DND-41 (cell line): ENCODE measurements at regions not wholly inside any gene's neighbourhood (a gene's known extent, or its start where the extent isn't known, plus 50 kb on each side); places are given as distances from the start of the nearest gene placed in this dataset.

Experiments
- ATAC-seq: fragments of 200-7000 bp; cut with Tn5 transposase; 3 replicates; pipeline ENCODE4 v1.9.1; 2021; ENCODE audit warnings: low read depth; ENCODE audit not compliant: insufficient read depth
- DNase-seq: peaks from one replicate; pipeline ENCODE4 v3.0.0-alpha.2; 2020
- H2AFZ ChIP-seq: 2 replicates; pipeline ENCODE4 v1.6.0; 2012; ENCODE audit warnings: low read depth, low read length
- H3K27ac ChIP-seq: 2 replicates; pipeline ENCODE4 v1.5.1; 2012; ENCODE audit warnings: low read length, inconsistent platforms
- H3K27me3 ChIP-seq: fragments of 200-600 bp; sonication (generic); 2 replicates; pipeline ENCODE4 v1.6.0; 2012; ENCODE audit warnings: low read length, mild to moderate bottlenecking, inconsistent platforms; ENCODE audit not compliant: insufficient read depth, poor library complexity
- H3K36me3 ChIP-seq: 2 replicates; pipeline ENCODE4 v1.5.1; 2012; ENCODE audit warnings: low read length, inconsistent platforms; ENCODE audit not compliant: insufficient read depth
- H3K4me1 ChIP-seq: 2 replicates; pipeline ENCODE4 v1.5.1; 2012; ENCODE audit warnings: mild to moderate bottlenecking, low read length; ENCODE audit not compliant: insufficient read depth
- H3K4me2 ChIP-seq: 2 replicates; pipeline ENCODE4 v1.6.0; 2012; ENCODE audit warnings: mild to moderate bottlenecking, moderate library complexity, low read length, inconsistent platforms; ENCODE audit not compliant: insufficient read depth
- H3K4me3 ChIP-seq, 2 experiments: fragments of 200-600 bp in 1 of 2; shearing (Covaris generic) in 1 of 2; 2 replicates each; pipeline ENCODE4 v1.5.1; 2012 to 2016; ENCODE audit warnings: inconsistent platforms in 2 of 2, low read length in 2 of 2, mild to moderate bottlenecking in 2 of 2, low read depth in 1 of 2, moderate library complexity in 1 of 2
- H3K79me2 ChIP-seq: 2 replicates; pipeline ENCODE4 v1.6.0; 2012; ENCODE audit warnings: low read length, inconsistent platforms; ENCODE audit not compliant: insufficient read depth
- H3K9ac ChIP-seq: 2 replicates; pipeline ENCODE4 v1.6.0; 2012; ENCODE audit warnings: low read depth, mild to moderate bottlenecking, inconsistent platforms, low read length, moderate library complexity
- H3K9me3 ChIP-seq: 2 replicates; pipeline ENCODE4 v1.5.1; 2012; ENCODE audit warnings: low read length, moderate library complexity, mild to moderate bottlenecking, inconsistent platforms; ENCODE audit not compliant: insufficient read depth, severe bottlenecking
- H4K20me1 ChIP-seq: 2 replicates; pipeline ENCODE4 v1.6.0; 2012; ENCODE audit warnings: low read length; ENCODE audit not compliant: insufficient read depth
- EZH2 ChIP-seq: IDR thresholded peaks from 3 replicates; pipeline ENCODE4 v1.6.1; 2012; ENCODE audit warnings: borderline replicate concordance, low read depth, mild to moderate bottlenecking, moderate library complexity, low read length, inconsistent platforms; ENCODE audit not compliant: severe bottlenecking
- TF ChIP-seq, protein P1 (sequence below): IDR thresholded peaks from 2 replicates; pipeline ENCODE4 v1.5.1; 2012; ENCODE audit warnings: borderline replicate concordance, low read length, moderate library complexity, mild to moderate bottlenecking; ENCODE audit not compliant: poor library complexity, severe bottlenecking; ENCODE audit errors: extremely low read depth

- Histone ChIP-seq H3K27ac (no peak overlapping the region), H3K9me3 (peaks cover 9% of the 10 kb centered on the region), H4K20me1 (no peaks in the 10 kb centered on the region), H3K36me3 (no peaks in the 10 kb centered on the region), H3K9ac (no peak overlapping the region), H2AFZ (no peak overlapping the region), H3K4me1 (no peaks in the 10 kb centered on the region), H3K79me2 (no peaks in the 10 kb centered on the region), H3K4me2 (no peak overlapping the region), H3K27me3 (no peaks in the 10 kb centered on the region), H3K4me3 (no peak overlapping the region)
- ATAC-seq, result no peak
- TF ChIP-seq, protein P1, sequence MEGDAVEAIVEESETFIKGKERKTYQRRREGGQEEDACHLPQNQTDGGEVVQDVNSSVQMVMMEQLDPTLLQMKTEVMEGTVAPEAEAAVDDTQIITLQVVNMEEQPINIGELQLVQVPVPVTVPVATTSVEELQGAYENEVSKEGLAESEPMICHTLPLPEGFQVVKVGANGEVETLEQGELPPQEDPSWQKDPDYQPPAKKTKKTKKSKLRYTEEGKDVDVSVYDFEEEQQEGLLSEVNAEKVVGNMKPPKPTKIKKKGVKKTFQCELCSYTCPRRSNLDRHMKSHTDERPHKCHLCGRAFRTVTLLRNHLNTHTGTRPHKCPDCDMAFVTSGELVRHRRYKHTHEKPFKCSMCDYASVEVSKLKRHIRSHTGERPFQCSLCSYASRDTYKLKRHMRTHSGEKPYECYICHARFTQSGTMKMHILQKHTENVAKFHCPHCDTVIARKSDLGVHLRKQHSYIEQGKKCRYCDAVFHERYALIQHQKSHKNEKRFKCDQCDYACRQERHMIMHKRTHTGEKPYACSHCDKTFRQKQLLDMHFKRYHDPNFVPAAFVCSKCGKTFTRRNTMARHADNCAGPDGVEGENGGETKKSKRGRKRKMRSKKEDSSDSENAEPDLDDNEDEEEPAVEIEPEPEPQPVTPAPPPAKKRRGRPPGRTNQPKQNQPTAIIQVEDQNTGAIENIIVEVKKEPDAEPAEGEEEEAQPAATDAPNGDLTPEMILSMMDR, result no peak
- TF ChIP-seq EZH2, result no peak
- no peak for DNase-seq
Measured at GRCh38 chr12:46504494-46504893, 131.9 kb upstream of the SLC38A2 start.

- Histone ChIP-seq H3K79me2 (no peaks in the 10 kb centered on the region), H3K27me3 (no peaks in the 10 kb centered on the region), H3K9me3 (peaks cover 9% of the 10 kb centered on the region), H3K36me3 (no peaks in the 10 kb centered on the region), H3K4me1 (no peaks in the 10 kb centered on the region), H3K4me2 (no peak overlapping the region), H4K20me1 (no peaks in the 10 kb centered on the region), H2AFZ (no peak overlapping the region), H3K27ac (no peak overlapping the region), H3K4me3 (no peak overlapping the region), H3K9ac (no peak overlapping the region)
- TF ChIP-seq, protein P1, result no peak
- no peak for TF ChIP-seq EZH2
- no peak for ATAC-seq
- no peak for DNase-seq
Measured at GRCh38 chr12:46503637-46504175, 131.1 kb upstream of the SLC38A2 start.

GRCh38 chr12:46500673-46501072 lies 128.1 kb upstream of the SLC38A2 start:
- no peak for TF ChIP-seq EZH2
- TF ChIP-seq, protein P1, result no peak
- ATAC-seq (no peak), DNase-seq (no peak)
- peaks cover 6% of the 10 kb centered on the region for H3K9me3 ChIP-seq
- no peaks in the 10 kb centered on the region for H4K20me1 ChIP-seq
- no peak overlapping the region for H3K9ac ChIP-seq
- no peaks in the 10 kb centered on the region for H3K79me2 ChIP-seq
- H3K4me3 ChIP-seq, result no peak overlapping the region
- H3K27ac ChIP-seq, result no peak overlapping the region
- H3K4me2 ChIP-seq, result no peak overlapping the region
- no peaks in the 10 kb centered on the region for H3K4me1 ChIP-seq
- H3K36me3 ChIP-seq, result no peaks in the 10 kb centered on the region
- no peak overlapping the region for H2AFZ ChIP-seq
- H3K27me3 ChIP-seq, result no peaks in the 10 kb centered on the region

DNA sequence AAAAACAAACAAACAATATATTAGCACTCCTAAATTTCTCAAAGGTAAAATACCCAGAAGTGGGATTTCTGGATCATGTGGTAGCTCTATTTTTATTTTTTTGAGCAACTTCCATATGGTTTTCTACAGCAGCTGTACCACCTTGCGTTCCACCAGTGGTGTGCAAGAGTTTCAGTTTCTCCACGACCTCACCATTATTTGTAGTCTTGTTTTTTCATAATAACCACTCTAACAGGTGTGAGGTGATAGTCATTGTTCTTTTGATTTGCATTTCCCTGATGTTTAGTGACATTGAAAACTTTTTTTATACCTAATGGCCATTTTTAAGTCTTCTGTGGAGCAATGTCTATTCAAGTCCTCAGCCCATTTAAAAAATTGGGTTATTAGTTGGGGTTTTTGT lies 127.3 kb upstream of the SLC38A2 start:
- no peaks in the 10 kb centered on the region for H3K79me2 ChIP-seq
- H3K27ac ChIP-seq, result no peak overlapping the region
- no peak overlapping the region for H3K9ac ChIP-seq
- no peak for TF ChIP-seq EZH2
- TF ChIP-seq, protein P1, result no peak
- H3K27me3 ChIP-seq, result no peaks in the 10 kb centered on the region
- DNase-seq (no peak), ATAC-seq (no peak)
- no peaks in the 10 kb centered on the region for H3K4me1 ChIP-seq
- H3K4me3 ChIP-seq, result no peak overlapping the region
- no peak overlapping the region for H3K4me2 ChIP-seq
- no peaks in the 10 kb centered on the region for H3K36me3 ChIP-seq
- peaks cover 5% of the 10 kb centered on the region for H3K9me3 ChIP-seq
- H4K20me1 ChIP-seq, result no peaks in the 10 kb centered on the region
- H2AFZ ChIP-seq, result no peak overlapping the region
